Brain pericyte (primary cell): ENCODE measurements at regions not wholly inside any gene's neighbourhood (a gene's known extent, or its start where the extent isn't known, plus 50 kb on each side); places are given as distances from the start of the nearest gene placed in this dataset.

ENCODE experiments used
- DNase-seq: peaks from one replicate; pipeline ENCODE4 v3.0.0-alpha.2; 2012; ENCODE audit warnings: low read depth, low spot score

- DNase-seq: no peak
Measured at GRCh38 chr4:156497486-156497885, 474.1 kb downstream of the PDGFC start.

- no peak for DNase-seq
Measured at GRCh38 chr4:156496797-156497196, 474.8 kb downstream of the PDGFC start.

GRCh38 chr4:156495836-156496235, 475.8 kb downstream of the PDGFC start:
- DNase-seq: no peak

- DNase-seq: no peak
Measured at GRCh38 chr4:156495091-156495490, 476.5 kb downstream of the PDGFC start.

- no peak for DNase-seq
Measured at GRCh38 chr4:156493858-156494257, 477.7 kb downstream of the PDGFC start.

- no peak for DNase-seq
Measured at GRCh38 chr4:156487107-156487506, 484.5 kb downstream of the PDGFC start.

GRCh38 chr4:156481845-156482244, 489.8 kb downstream of the PDGFC start:
- DNase-seq: no peak

GRCh38 chr4:156477636-156478035, 494.0 kb downstream of the PDGFC start:
- DNase-seq: no peak

GRCh38 chr4:156476359-156476758, 495.2 kb downstream of the PDGFC start:
- peak; percentile 66 for DNase-seq

GRCh38 chr4:156475322-156475721, 496.3 kb downstream of the PDGFC start:
- DNase-seq: peak; percentile 8

GRCh38 chr4:156473151-156473550, 498.4 kb downstream of the PDGFC start:
- no peak for DNase-seq

GRCh38 chr4:156472624-156473023, 499.0 kb downstream of the PDGFC start:
- no peak for DNase-seq

GRCh38 chr4:156459584-156459983, 505.9 kb upstream of the CTSO start:
- no peak for DNase-seq

GRCh38 chr4:156456830-156457229, 503.2 kb upstream of the CTSO start:
- no peak for DNase-seq

- no peak for DNase-seq
Measured at GRCh38 chr4:156443488-156443887, 489.8 kb upstream of the CTSO start.

- no peak for DNase-seq
Measured at GRCh38 chr4:156442912-156443311, 489.2 kb upstream of the CTSO start.

GRCh38 chr4:156439576-156440200, 486.0 kb upstream of the CTSO start:
- DNase-seq: no peak

- no peak for DNase-seq
Measured at GRCh38 chr4:156437666-156438065, 484.0 kb upstream of the CTSO start.

GRCh38 chr4:156422576-156422975, 468.9 kb upstream of the CTSO start:
- no peak for DNase-seq

- DNase-seq: no peak
Measured at GRCh38 chr4:156420623-156421022, 467.0 kb upstream of the CTSO start.

GRCh38 chr4:156419080-156419685, 465.5 kb upstream of the CTSO start:
- DNase-seq: no peak

- DNase-seq: no peak
Measured at GRCh38 chr4:156414406-156414805, 460.7 kb upstream of the CTSO start.

- no peak for DNase-seq
Measured at GRCh38 chr4:156413239-156414135, 459.8 kb upstream of the CTSO start.
